Tibial nerve (tissue), 4 donors: ENCODE measurements at regions not wholly inside any gene's neighbourhood (a gene's known extent, or its start where the extent isn't known, plus 50 kb on each side); places are given as distances from the start of the nearest gene placed in this dataset.
A peak's percentile ranks its signal among the peaks of the same experiment; 100 is the strongest.

ENCODE experiments used
- DNase-seq, 2 donors: peaks; one replicate each; pipeline ENCODE4 v3.0.0-alpha.2; 2019; ENCODE audit warnings: low spot score in 2 of 2
- H3K27ac ChIP-seq, 4 donors: fragments of 200-600 bp; sonication (generic) in 3 of 4; one replicate each; pipeline ENCODE4 v1.5.1; 2017 to 2019; ENCODE audit warnings: mild to moderate bottlenecking in 1 of 4
- H3K27me3 ChIP-seq, 2 donors: fragments of 200-600 bp; sonication (generic) in 1 of 2; one replicate each; pipeline versions ENCODE4 v1.5.1 to v1.6.0; 2017 to 2019
- H3K36me3 ChIP-seq, 3 donors: fragments of 200-600 bp; sonication (generic); one replicate each; pipeline ENCODE4 v1.5.1; 2018 to 2019
- H3K4me1 ChIP-seq, 4 donors: fragments of 200-600 bp; sonication (generic) in 3 of 4; one replicate each; pipeline ENCODE4 v1.5.1; 2017 to 2019
- H3K4me3 ChIP-seq, 4 donors: fragments of 200-600 bp; sonication (generic) in 3 of 4; one replicate each; pipeline ENCODE4 v1.5.1; 2017 to 2019; ENCODE audit warnings: mild to moderate bottlenecking in 1 of 4, moderate library complexity in 1 of 4
- H3K9me3 ChIP-seq, 4 donors: fragments of 200-600 bp; sonication (generic) in 3 of 4; one replicate each; pipeline ENCODE4 v1.5.1; 2017 to 2019
- EP300 ChIP-seq, 2 donors: sonication (generic); formaldehyde crosslinking; IDR thresholded peaks; one replicate each; pipeline ENCODE4 v1.6.1; 2017; ENCODE audit warnings: antibody characterized with exemption in 2 of 2, mild to moderate bottlenecking in 1 of 2
- POLR2A ChIP-seq, 2 donors: fragments of 450-650 bp; IDR thresholded peaks; one replicate each; pipeline ENCODE4 v1.6.1; 2017; ENCODE audit warnings: antibody characterized with exemption in 2 of 2, mild to moderate bottlenecking in 2 of 2, moderate library complexity in 2 of 2
- WGBS, 2 donors: methylation state at CpG; one replicate each; pipeline ENCODE4 v1.1.5; 2018; 5-methylcytosine and 5-hydroxymethylcytosine counted together
- TF ChIP-seq, protein P1 (sequence below), 5 experiments: fragments of 200-600 bp in 3 of 5; fragments of 450-650 bp in 2 of 5; sonication (generic) in 3 of 5; IDR thresholded peaks; one replicate each; pipeline ENCODE4 v1.5.1; 2016 to 2019; ENCODE audit warnings: antibody characterized with exemption in 5 of 5, mild to moderate bottlenecking in 3 of 5, moderate library complexity in 2 of 5

DNA sequence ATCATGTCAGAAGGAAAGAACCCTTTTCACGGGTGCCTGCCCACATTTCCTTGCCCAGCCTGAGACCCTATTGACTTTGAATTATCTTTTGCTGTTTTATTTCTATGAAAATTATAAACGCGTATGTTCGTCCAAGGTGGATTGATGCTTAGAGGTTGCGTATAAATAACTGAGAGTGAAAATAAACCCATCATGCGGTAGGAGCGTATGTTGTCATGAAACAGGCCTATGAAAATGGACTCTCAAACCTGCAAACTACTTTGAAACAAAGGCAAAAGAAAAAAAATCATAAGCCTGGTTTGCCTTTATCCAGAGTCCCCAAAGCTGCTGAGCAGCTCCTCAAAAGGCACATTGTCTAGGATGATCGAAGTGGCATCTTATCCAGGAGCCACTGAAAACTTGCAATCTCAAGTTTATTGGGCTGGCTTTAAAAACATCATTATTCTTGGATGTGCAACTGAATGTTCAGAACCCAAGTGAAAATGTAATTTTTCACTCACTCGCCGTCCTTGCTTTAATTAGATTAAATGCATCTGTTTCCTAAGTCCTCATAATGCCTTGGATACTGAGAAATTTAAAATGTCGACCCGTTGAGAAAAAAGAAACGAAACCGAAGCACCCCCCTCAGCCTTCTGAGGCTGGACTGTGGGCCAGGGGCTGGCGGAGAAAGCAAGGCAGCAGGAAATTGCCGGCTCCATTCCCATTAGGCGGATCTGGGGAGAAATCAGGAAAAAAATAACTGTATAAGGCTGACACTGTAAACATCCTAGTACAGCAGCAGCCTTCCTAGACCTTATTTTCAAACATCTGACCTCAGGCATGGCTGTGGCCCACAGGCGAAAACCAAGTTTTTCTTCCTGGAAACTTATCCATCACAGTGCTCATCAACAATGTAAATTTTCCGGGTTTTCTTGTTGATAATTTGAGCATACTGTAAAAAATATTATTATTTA is 82.9 kb upstream of the PPARA start:
- TF ChIP-seq, protein P1, sequence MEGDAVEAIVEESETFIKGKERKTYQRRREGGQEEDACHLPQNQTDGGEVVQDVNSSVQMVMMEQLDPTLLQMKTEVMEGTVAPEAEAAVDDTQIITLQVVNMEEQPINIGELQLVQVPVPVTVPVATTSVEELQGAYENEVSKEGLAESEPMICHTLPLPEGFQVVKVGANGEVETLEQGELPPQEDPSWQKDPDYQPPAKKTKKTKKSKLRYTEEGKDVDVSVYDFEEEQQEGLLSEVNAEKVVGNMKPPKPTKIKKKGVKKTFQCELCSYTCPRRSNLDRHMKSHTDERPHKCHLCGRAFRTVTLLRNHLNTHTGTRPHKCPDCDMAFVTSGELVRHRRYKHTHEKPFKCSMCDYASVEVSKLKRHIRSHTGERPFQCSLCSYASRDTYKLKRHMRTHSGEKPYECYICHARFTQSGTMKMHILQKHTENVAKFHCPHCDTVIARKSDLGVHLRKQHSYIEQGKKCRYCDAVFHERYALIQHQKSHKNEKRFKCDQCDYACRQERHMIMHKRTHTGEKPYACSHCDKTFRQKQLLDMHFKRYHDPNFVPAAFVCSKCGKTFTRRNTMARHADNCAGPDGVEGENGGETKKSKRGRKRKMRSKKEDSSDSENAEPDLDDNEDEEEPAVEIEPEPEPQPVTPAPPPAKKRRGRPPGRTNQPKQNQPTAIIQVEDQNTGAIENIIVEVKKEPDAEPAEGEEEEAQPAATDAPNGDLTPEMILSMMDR (IDR thresholded peaks at IDR 0.05) = no peak
- TF ChIP-seq POLR2A (IDR thresholded peaks at IDR 0.05) = no peak
- TF ChIP-seq EP300 (IDR thresholded peaks at IDR 0.05) = peak in 1 of 2 donors; percentile 18
- peak in 1 of 2 donors; percentile 4 for DNase-seq
- Histone ChIP-seq H3K9me3 (no peaks in the 10 kb centered on the region), H3K27me3 (no peaks in the 10 kb centered on the region), H3K4me3 (peak overlapping the region; percentile 18 to 95 (median 38)), H3K27ac (peak overlapping the region; percentile 95 to 100 (median 98)), H3K4me1 (peaks cover 0 to 60% (median 46%) of the 10 kb centered on the region in 4 donors), H3K36me3 (no peaks in the 10 kb centered on the region)
- WGBS, 2 donors = 6 to 18% methylated on average over 19 of the region's 19 CpGs

DNA sequence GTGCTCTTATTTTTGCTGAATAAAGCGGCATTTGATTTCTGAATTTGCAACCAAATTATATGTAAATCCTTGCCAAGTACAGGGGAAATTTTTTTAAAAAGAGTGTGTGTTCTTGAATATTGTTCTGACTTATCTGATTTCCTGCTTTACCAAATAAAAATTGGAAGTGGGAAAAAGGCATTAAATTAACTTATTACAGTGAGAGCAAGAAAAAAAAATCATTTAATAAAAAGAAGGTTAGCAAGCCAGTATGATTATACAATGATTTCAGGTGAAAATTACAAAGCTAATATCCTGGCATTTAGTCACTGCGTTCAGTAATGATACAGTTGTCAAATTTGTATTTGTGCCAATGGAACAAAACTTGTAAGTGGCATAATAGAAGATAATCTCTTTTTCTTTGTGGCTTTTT is 82.1 kb upstream of the PPARA start:
- H3K9me3 ChIP-seq = no peaks in the 10 kb centered on the region
- 34 to 37% methylated on average over 2 of the region's 2 CpGs for WGBS, 2 donors
- H3K36me3 ChIP-seq = no peaks in the 10 kb centered on the region
- no peak for TF ChIP-seq EP300 (IDR thresholded peaks at IDR 0.05)
- TF ChIP-seq POLR2A (IDR thresholded peaks at IDR 0.05) = no peak
- TF ChIP-seq, protein P1 (IDR thresholded peaks at IDR 0.05) = no peak
- H3K27ac ChIP-seq = peak overlapping the region; percentile 95 to 100 (median 98)
- H3K27me3 ChIP-seq = no peaks in the 10 kb centered on the region
- DNase-seq = no peak
- peak overlapping the region in 3 of 4 donors; percentile 18 to 95 (median 78) for H3K4me3 ChIP-seq
- H3K4me1 ChIP-seq = peaks cover 0 to 52% (median 40%) of the 10 kb centered on the region in 4 donors

DNA sequence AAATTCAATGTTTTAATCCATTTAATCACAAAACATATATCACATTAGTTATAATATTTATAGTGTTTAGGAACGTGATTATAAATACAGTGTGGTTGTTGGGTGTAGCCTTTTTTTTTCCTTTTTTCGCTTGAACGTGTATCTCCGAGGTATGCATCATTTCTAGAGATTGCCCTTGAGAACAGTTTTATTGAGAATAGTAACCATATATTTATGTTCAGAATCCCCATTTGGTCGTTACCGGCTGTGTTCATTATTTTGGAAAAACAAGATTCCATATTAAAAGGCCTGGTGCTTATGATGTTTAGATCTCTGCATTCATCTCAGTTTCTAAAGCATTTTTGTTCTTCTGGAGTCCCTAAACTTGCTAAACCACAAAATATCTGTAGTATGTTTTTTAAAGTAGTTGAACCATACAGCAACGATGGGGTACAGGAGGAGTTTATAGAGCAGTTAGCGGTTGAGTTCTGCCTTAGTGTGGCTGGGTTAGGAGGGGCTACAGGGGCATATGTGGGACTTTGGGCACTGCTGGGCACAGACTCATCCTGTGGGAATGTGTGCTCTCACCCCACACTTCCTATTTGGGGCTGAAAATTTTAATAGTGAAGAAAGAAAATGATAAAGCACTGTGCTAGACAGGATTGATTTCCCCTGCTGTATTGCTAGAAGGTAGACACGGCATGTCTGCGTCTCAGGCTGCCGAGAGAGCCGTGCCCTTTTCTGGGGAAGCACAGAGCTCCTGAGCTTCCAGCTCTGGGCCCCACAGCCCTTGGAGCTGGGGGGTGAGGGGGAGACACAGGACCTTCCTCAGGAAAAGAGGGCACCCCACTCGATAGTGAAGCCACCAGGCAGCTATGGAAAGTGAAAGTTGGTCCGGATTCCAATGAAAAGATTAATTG is 81.5 kb upstream of the PPARA start:
- Histone ChIP-seq H3K4me1 (peaks cover 0 to 46% (median 33%) of the 10 kb centered on the region in 4 donors), H3K4me3 (peak overlapping the region; percentile 78 to 95 (median 90)), H3K27me3 (no peaks in the 10 kb centered on the region), H3K9me3 (no peaks in the 10 kb centered on the region), H3K27ac (peak overlapping the region; percentile 95 to 100 (median 98)), H3K36me3 (no peaks in the 10 kb centered on the region)
- peak in 1 of 2 donors; percentile 12 for DNase-seq
- TF ChIP-seq, protein P1 (IDR thresholded peaks at IDR 0.05) = no peak
- WGBS, 2 donors = 4% methylated on average over 14 of the region's 14 CpGs

DNA sequence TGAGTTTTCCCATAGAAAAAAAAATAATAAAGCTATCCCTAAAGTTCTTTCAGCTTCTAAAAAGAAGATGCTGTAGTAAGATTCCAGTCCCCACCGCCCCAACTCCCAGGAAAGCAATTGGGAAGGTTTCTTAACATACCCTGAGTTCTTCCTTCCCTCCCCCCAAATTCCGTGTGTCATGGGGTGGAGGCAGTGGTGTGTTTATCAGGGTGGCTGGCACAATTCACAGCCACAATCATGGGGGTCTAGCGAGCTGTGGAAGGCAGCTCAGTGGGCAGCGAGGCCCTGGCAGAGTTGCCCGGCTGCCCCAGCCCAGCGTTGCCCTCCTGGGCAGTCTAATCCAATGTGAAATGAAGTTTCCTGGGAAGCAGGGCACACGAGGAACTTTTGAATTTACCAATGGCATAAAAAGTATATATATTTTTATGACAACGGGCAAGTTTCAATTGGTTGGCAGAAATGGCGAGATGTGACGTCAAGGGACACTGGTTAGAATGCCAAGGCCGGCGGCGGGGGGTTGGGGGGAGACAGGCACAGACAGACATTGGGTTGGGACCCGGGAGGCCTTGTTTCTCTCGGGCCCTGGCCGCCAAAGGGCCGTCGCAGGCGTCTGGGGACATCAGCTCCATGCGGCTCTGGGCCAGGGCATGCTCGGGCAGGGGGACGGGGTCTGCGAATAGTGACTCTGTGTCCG is 80.7 kb upstream of the PPARA start:
- Histone ChIP-seq H3K36me3 (peaks cover 0 to 6% (median 0%) of the 10 kb centered on the region in 3 donors), H3K27ac (peak overlapping the region; percentile 95 to 100 (median 98)), H3K27me3 (no peaks in the 10 kb centered on the region), H3K4me1 (peaks cover 0 to 38% (median 28%) of the 10 kb centered on the region in 4 donors), H3K9me3 (no peaks in the 10 kb centered on the region), H3K4me3 (peak overlapping the region; percentile 78 to 95 (median 90))
- 3 to 12% methylated on average over 24 of the region's 24 CpGs for whole genome bisulfite sequencing, 2 donors
- DNase-seq = peak; percentile 81 to 95
- TF ChIP-seq POLR2A (IDR thresholded peaks at IDR 0.05) (peak; percentile 55 to 80), EP300 (IDR thresholded peaks at IDR 0.05) (peak; percentile 63 to 82)
- TF ChIP-seq, protein P1 (IDR thresholded peaks at IDR 0.05) = no peak
